ENCODE measurements at regions not wholly inside any gene's neighbourhood (a gene's known extent, or its start where the extent isn't known, plus 50 kb on each side); places are given as distances from the start of the nearest gene placed in this dataset.

DNA sequence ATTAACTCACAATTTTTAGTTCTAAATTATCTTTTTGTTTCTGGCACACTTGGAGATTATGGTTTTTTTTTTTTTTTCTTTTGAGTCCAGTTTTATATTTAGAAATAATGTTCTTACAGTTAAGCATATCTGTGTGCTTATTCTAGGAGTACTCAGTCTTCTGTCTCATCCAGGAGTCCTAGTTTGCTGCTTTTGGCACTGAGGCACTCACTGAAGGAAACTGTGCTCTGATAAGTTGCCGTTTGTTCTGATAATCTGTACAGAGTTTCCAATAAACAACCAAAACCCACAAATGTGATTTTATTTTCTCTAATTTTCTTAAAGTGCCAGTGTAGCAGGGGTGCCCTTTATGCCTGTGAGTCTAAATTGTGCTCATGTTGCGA lies 251.0 kb downstream of the LRRC70 start:
- TF ChIP-seq CTCF (IDR thresholded peaks at IDR 0.05 in 4 of 5, conservative IDR thresholded peaks at IDR 0.05 in 1 of 5), result no peak
- no peak for TF ChIP-seq POLR2A (IDR thresholded peaks at IDR 0.05)
